Upper lobe of left lung (tissue), 4 donors: ENCODE measurements at regions not wholly inside any gene's neighbourhood (a gene's known extent, or its start where the extent isn't known, plus 50 kb on each side); places are given as distances from the start of the nearest gene placed in this dataset.
"Not testable (repeated sequence)": the region's sequence is repeated elsewhere in the genome, so short reads cannot be mapped to it uniquely, and the experiment has no call there.

Source experiments
- CTCF ChIP-seq, 6 experiments: fragments of 450-650 bp in 4 of 6; fragments of 200-600 bp in 2 of 6; sonication (generic) in 2 of 6; IDR thresholded peaks; one replicate each; pipeline ENCODE4 v1.5.1; 2016 to 2019; ENCODE audit warnings: antibody characterized with exemption in 6 of 6
- POLR2A ChIP-seq, 4 donors: fragments of 450-650 bp; IDR thresholded peaks; one replicate each; pipeline ENCODE4 v1.5.1; 2016 to 2017; ENCODE audit warnings: antibody characterized with exemption in 4 of 4, mild to moderate bottlenecking in 2 of 4
- POLR2AphosphoS5 ChIP-seq, 2 donors: sonication (generic); formaldehyde crosslinking; IDR thresholded peaks; one replicate each; pipeline ENCODE4 v1.5.1; 2017; ENCODE audit warnings: antibody characterized with exemption in 2 of 2

GRCh38 chr7:65290340-65290739 lies 83.3 kb upstream of the ZNF92 start:
- not testable (repeated sequence) for TF ChIP-seq CTCF, POLR2A, POLR2AphosphoS5 (IDR thresholded peaks at IDR 0.05)
